Epidermal melanocyte (primary cell): ENCODE measurements at regions not wholly inside any gene's neighbourhood (a gene's known extent, or its start where the extent isn't known, plus 50 kb on each side); places are given as distances from the start of the nearest gene placed in this dataset.
"Not testable (repeated sequence)": the region's sequence is repeated elsewhere in the genome, so short reads cannot be mapped to it uniquely, and the experiment has no call there.

Experiments
- DNase-seq: peaks from one replicate; pipeline ENCODE4 v3.0.0; 2011; ENCODE audit warnings: low spot score; ENCODE audit not compliant: insufficient read length

- DNase-seq = no peak
These were observed 131.0 kb downstream of the ATXN3L start for GRCh38 chrX:13188731-13189309.

- not testable (repeated sequence) for DNase-seq
These were observed 133.2 kb downstream of the ATXN3L start for GRCh38 chrX:13186643-13187042.

DNA sequence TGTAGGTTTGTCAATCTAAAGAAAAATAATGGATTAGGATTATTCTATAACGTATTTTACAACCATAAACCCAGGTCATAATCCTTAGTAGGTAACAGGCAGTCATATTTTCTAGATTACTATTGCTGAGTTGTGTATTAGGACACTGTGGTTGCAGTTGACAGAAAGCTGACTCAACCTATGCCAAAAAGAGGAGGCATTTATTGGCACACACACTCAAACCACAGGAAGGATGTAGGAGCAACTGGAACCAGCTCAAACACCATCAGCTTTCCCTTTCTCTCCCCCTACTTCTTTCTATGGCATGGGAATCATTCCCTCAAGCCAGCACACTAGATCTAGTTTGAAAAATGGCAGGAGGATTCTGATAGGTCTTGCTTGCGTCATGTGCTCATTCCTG is 136.4 kb upstream of the FAM9C start:
- no peak for DNase-seq

- DNase-seq = no peak
These were observed 135.2 kb upstream of the FAM9C start for GRCh38 chrX:13179586-13179985.

GRCh38 chrX:13179100-13179499 is 134.7 kb upstream of the FAM9C start:
- DNase-seq = no peak

DNA sequence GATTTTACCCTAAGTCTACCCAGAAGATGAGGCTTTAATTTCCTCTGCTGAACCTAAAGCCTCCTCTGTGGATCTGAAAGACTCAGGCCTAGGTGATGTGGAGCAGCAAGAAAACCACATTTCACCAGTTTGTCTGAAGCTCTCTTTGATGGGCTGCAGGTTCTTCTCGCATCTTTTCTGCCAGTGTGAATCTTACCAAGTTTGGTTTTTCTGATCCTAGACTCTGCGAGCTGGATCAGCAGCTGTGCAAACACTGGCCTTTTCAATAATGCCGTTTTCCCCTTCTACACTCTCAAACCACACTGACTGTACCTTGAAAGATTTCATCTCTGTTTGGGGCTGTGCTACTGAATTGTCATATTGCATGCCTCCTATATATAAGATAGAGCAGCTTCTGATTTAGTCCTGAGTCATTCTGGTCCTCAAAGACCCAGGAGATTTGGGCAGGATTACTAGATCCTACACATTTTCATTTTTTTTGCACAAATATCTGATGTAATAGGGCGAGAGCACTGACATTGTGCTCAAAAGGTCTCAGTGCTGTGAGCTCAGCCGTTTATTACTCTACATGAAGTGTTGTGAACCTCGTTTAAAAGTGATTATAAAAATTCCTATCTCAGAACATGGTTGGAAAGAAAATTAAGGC is 133.6 kb upstream of the FAM9C start:
- DNase-seq = no peak

DNA sequence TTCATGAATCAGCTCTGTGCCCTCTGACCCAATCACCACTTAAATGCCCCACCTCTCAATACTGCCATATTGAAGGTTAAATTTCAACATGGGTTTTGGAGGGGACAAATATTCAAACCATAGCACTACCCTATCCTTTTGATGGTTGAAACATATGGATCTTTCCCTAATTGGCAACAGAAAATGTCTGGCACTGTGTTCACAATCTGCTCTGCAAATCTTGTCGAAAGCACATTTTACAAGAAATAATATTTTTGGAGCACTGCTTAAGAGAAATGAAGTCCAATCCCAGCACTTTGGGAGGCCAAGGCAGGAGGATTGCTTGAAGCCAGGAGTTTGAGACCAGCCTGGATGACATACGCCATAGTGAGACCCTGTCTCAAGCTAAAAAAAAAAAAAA is 130.6 kb upstream of the FAM9C start:
- no peak for DNase-seq

DNA sequence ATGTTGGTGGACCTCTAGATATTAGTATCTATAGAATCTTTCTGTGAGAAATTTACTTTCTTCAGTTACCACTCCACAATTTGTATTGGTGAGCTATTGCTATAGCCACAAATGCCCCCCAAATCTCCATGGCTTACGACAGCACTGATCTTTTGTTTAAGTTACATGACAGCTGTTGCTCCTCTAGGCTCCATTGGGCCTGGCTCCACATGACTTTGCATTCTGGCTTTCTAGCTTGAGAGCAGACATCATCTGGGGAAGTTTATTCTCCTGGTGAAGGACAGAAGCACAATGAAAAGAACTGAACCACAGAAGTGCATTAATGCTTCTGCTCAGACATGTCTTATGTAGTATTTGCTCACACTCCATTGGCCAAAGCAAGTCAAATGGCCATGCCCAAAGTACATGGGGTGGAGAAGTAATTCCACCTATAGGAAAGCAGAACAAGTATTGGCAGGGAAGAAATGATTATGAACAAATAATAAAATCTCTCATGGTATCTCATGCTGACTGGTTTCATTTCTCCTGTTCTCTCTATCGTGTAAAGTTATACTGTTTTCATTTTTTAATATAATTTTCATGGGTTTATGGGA is 126.6 kb upstream of the FAM9C start:
- DNase-seq = no peak

- no peak for DNase-seq
These were observed 125.3 kb upstream of the FAM9C start for GRCh38 chrX:13169684-13170083.

DNA sequence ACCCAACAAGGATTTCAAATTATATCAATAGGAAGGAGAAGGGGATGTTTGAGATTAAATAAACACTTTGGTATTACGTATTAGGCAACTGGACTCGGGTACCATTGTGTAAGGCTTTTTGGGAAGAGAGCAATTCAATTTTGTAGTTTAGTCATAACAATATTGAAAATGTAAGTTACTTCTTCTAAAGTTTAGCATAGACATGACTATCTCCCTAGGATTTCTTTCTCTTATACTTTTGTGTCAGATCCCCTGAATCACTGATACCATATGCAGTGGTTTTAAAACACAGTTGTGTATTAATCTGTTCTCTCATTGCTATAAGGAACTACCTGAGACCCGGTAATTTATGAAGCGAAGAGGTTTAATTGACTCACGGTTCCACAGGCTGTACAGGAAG is 123.8 kb upstream of the FAM9C start:
- DNase-seq = no peak

GRCh38 chrX:13167481-13168231 is 123.2 kb upstream of the FAM9C start:
- no peak for DNase-seq

DNA sequence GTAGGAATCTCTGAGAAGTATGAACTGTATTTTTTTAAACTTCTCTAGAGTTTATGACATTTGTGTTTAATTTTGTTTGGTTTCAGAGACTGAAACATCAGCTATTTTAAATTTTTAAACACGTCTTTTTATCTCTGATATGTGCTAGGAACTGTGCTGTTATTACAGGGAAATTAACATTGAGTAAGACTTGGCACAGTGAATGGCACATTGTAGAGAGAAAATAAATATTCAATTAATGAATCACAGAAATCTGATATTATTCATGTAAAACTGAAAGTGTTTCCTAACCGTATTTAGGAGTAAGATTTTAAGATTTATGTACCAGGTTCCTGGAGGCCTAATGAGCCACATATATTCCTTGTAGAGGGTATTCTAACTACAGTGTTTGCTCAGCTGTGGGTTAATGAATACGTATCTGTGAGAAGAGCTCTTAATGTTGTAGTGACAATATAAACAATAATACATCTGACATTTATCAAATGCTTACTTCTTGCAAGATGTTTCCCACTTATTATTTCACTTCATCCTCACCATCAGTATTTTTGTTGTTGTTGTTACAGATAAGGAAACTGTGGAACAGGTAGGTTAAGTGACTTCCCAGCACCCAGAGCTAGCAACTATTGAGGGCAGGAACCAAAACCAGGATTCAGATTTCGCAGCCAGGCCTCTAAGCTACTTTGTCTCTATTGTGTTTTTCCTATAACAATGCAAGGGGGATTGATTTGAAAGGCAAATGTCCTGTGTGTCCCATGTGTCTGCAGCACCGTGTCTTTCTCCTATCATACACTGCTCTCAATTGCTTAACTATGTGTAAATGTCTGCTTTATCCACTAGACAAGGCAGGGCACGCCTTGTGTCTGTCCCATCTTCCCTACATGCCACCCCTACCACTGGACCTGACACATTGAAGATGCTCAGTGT is 121.1 kb upstream of the FAM9C start:
- no peak for DNase-seq

- no peak for DNase-seq
These were observed 120.2 kb upstream of the FAM9C start for GRCh38 chrX:13164611-13165010.

- no peak for DNase-seq
These were observed 118.5 kb upstream of the FAM9C start for GRCh38 chrX:13162772-13163410.

- DNase-seq = no peak
These were observed 115.5 kb upstream of the FAM9C start for GRCh38 chrX:13159886-13160285.

DNA sequence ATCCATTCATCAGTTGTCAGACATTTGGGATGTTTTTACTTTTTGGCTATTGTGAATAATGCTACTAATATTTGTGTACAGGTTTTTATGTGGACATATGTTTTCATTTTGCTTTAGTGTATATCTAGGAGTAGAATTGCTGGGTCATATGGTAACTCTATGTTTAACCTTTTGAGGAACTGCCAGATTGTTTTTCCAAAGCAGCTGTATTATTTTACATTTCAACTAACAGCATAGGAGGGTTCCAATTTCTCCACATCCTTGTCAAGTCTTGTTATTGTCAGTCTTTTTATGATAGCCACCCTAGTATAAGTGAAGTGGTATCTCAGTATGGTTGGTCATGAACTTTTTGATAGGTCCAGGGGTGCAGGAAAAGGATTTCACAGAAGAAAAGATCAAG is 114.5 kb upstream of the FAM9C start:
- DNase-seq = no peak

- DNase-seq = not testable (repeated sequence)
These were observed 111.1 kb upstream of the FAM9C start for GRCh38 chrX:13155550-13155949.

- no peak for DNase-seq
These were observed 109.4 kb upstream of the FAM9C start for GRCh38 chrX:13153796-13154195.

GRCh38 chrX:13152518-13153185 is 108.2 kb upstream of the FAM9C start:
- DNase-seq = no peak

GRCh38 chrX:13151828-13152517 is 107.6 kb upstream of the FAM9C start:
- DNase-seq = no peak
